K562 (cell line): ENCODE measurements at regions not wholly inside any gene's neighbourhood (a gene's known extent, or its start where the extent isn't known, plus 50 kb on each side); places are given as distances from the start of the nearest gene placed in this dataset.

Experiments
- ATAC-seq: fragments of 200-7000 bp; cut with Tn5 transposase; 3 replicates; pipeline ENCODE4 v1.9.1; 2020; ENCODE audit warnings: moderate library complexity
- BruUV-seq: library from RNA; stranded (reverse); fragments of 400-500 nt; replicated peaks from 2 replicates; lab custom pipeline; 2021; lab: Mats Ljungman, UMichigan
- CTCF ChIA-PET: fragments of 300-600 bp; formaldehyde crosslinking; extraction: SDS; loops from one replicate; lab custom pipeline; 2021; ENCODE audit warnings: low intra/inter-chr PET ratio; lab: Yijun Ruan, JAX
- POLR2A ChIA-PET: fragments of 300-600, 350-650 bp; sonication (Branson Sonifier 250); formaldehyde crosslinking; extraction: SDS; loops from one replicate; lab custom pipeline; 2021; ENCODE audit warnings: antibody characterized with exemption, inconsistent platforms; lab: Yijun Ruan, JAX
- DNase-seq, 4 experiments: peaks; one replicate each; pipeline versions ENCODE4 v3.0.0 to v3.0.0-alpha.2; 2011 to 2018; ENCODE audit warnings: low spot score in 3 of 4, mixed read lengths in 3 of 4; ENCODE audit errors: extremely low read depth in 1 of 4
- FAIRE-seq: peaks from 2 replicates; lab custom pipeline; 2011; peaks lifted over from hg19 to GRCh38; lab: Jason Lieb, UNC
- H2AFZ ChIP-seq: 2 replicates; pipeline ENCODE4 v1.6.0; 2011; ENCODE audit warnings: low read depth, low read length, control low read depth, inconsistent platforms
- H3K27ac ChIP-seq: fragments of 200-600 bp; 3 replicates; pipeline ENCODE4 v1.8.0; 2011; ENCODE audit warnings: low read depth, mild to moderate bottlenecking, control low read depth, inconsistent platforms, low read length, moderate library complexity, mixed read lengths; ENCODE audit errors: extremely low read depth
- H3K27me3 ChIP-seq, 2 experiments: fragments of 300-600 bp in 1 of 2; 2 replicates in 1 of 2; 3 replicates in 1 of 2; pipeline versions ENCODE4 v1.6.0 to v1.8.0; 2011; ENCODE audit warnings: inconsistent platforms in 2 of 2, low read length in 2 of 2, mild to moderate bottlenecking in 1 of 2, mixed read lengths in 1 of 2, moderate library complexity in 1 of 2; ENCODE audit not compliant: control insufficient read depth in 2 of 2, insufficient read depth in 2 of 2
- H3K36me3 ChIP-seq: fragments of 300-600 bp; 3 replicates; pipeline ENCODE4 v1.8.0; 2011; ENCODE audit warnings: mild to moderate bottlenecking, low read length, inconsistent platforms; ENCODE audit not compliant: control insufficient read depth, insufficient read depth
- H3K4me1 ChIP-seq, 2 experiments: fragments of 200-600 bp in 1 of 2; replicated peaks in 1 of 2; 2 replicates in 1 of 2; 3 replicates in 1 of 2; pipeline versions ENCODE4 v1.5.1 to v1.8.0; 2011; ENCODE audit warnings: inconsistent platforms in 2 of 2, low read length in 2 of 2, mild to moderate bottlenecking in 1 of 2, mixed read lengths in 1 of 2, moderate library complexity in 1 of 2; ENCODE audit not compliant: control insufficient read depth in 2 of 2, insufficient read depth in 2 of 2
- H3K4me2 ChIP-seq: 2 replicates; pipeline ENCODE4 v1.6.1; 2011; ENCODE audit warnings: low read length, control low read depth, inconsistent platforms, mixed read lengths; ENCODE audit not compliant: insufficient read depth
- H3K4me3 ChIP-seq: fragments of 200-600 bp; sonication (generic), shearing (Covaris generic); 2 replicates; pipeline ENCODE4 v1.5.1; 2016; ENCODE audit warnings: control low read depth, inconsistent platforms
- H3K79me2 ChIP-seq: fragments of 200-600 bp; 3 replicates; pipeline ENCODE4 v1.8.0; 2011; ENCODE audit warnings: low read length, inconsistent platforms; ENCODE audit not compliant: control insufficient read depth, insufficient read depth
- H3K9ac ChIP-seq, 2 experiments: 2 replicates each; pipeline versions ENCODE4 v1.6.0 to v1.6.1; 2011; ENCODE audit warnings: low read depth in 2 of 2, low read length in 2 of 2, control low read depth in 1 of 2, inconsistent platforms in 1 of 2, mild to moderate bottlenecking in 1 of 2, mixed read lengths in 1 of 2; ENCODE audit not compliant: insufficient read depth in 1 of 2
- H3K9me1 ChIP-seq: one replicate; pipeline ENCODE4 v1.6.0; 2011; ENCODE audit warnings: inconsistent platforms, mild to moderate bottlenecking, low read length, moderate library complexity; ENCODE audit not compliant: control insufficient read depth, insufficient read depth
- H3K9me3 ChIP-seq: replicated peaks from 2 replicates; pipeline ENCODE4 v1.5.1; 2011; ENCODE audit warnings: low read depth, low read length, inconsistent platforms; ENCODE audit not compliant: control insufficient read depth, insufficient read depth
- H4K20me1 ChIP-seq: replicated peaks from 2 replicates; pipeline ENCODE4 v1.6.1; 2011; ENCODE audit warnings: low read length, inconsistent platforms, mixed read lengths; ENCODE audit not compliant: control insufficient read depth, insufficient read depth
- CGGBP1 ChIP-seq: fragments of 250-450 bp; sonication (Bioruptor Pico); IDR thresholded peaks from 2 replicates; pipeline ENCODE4 v1.9.0; 2021; ENCODE audit warnings: mild to moderate bottlenecking
- ETV1 ChIP-seq: fragments of 450-650 bp; conservative IDR thresholded peaks from 2 replicates; pipeline ENCODE4 v1.6.1; 2016; ENCODE audit warnings: missing genetic modification characterization, control low read depth, low read depth, missing compliant biosample characterization
- PHF21A ChIP-seq: fragments of 450-650 bp; IDR thresholded peaks from 2 replicates; pipeline ENCODE4 v1.6.1; 2017; ENCODE audit warnings: low read depth, borderline replicate concordance
- POLR2A ChIP-seq: fragments of 450-650 bp; conservative IDR thresholded peaks from 2 replicates; pipeline ENCODE4 v1.6.1; 2016
- TFAP4 ChIP-seq: sonication (generic); formaldehyde crosslinking; IDR thresholded peaks from 2 replicates; pipeline ENCODE4 v1.8.0; 2022; ENCODE audit warnings: missing genetic modification reagents, mild to moderate bottlenecking, moderate library complexity, borderline replicate concordance
- TSHZ1 ChIP-seq: fragments of 250-450 bp; sonication (Bioruptor Pico); IDR thresholded peaks from 2 replicates; pipeline ENCODE4 v1.4.0; 2020; ENCODE audit warnings: mild to moderate bottlenecking, moderate library complexity
- ZNF589 ChIP-seq: fragments of 200-800 bp; sonication (Bioruptor generic); IDR thresholded peaks from 2 replicates; pipeline ENCODE4 v1.6.1; 2016; ENCODE audit warnings: low read depth, missing genetic modification characterization, missing compliant biosample characterization
- WGBS: fragments of 100-300 bp; shearing (Covaris generic); methylation state at CpG from one replicate; pipeline ENCODE4 v1.1.6; 2016; ENCODE audit warnings: low coverage, mixed read lengths; ENCODE audit not compliant: insufficient coverage; ENCODE audit errors: missing lambda C conversion rate; 5-methylcytosine and 5-hydroxymethylcytosine counted together
- in situ Hi-C: fragments of 300-500 bp; cut with MboI; formaldehyde crosslinking; loops from 4 replicates; pipeline ENCODE4 v1.15.0; 2018; ENCODE audit warnings: inconsistent platforms, mixed read lengths
- intact Hi-C: fragments of 100-400 bp; cut with micrococcal nuclease; formaldehyde crosslinking; loops from 2 replicates; pipeline ENCODE4 v1.14.2; 2022
- TF ChIP-seq, protein P1 (sequence below): fragments of 450-650 bp; formaldehyde crosslinking; IDR thresholded peaks from 2 replicates; pipeline ENCODE4 v1.4.0; 2020; ENCODE audit warnings: mild to moderate bottlenecking, moderate library complexity

DNA sequence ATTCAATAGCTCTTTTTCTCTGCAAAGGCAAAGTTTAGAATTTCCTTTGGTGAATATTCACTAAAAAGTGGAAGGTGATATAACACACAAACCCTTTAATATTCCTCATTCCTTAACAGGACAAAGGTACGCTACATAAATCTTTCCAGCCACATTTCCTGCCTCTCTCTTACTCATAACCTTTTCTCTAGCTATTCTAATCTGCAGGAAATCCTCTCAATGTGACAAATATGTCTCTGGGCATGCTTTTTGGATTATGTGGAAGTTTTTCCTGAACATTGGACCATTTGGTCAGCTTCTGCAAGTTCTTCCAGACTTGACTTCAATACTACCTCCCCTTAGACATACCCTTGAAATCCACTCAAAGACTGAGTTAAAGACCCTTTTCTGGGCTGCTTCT, 186.3 kb upstream of the TUSC1 start:
- no peak for DNase-seq
- H3K4me1 ChIP-seq, result no peaks in the 10 kb centered on the region
- ChIA-PET CTCF (no interaction called here), POLR2A (no interaction called here)
- BruUV-seq, result no TSS peak
- TF ChIP-seq ETV1 (tag) (no peak), CGGBP1 (no peak)
- TF ChIP-seq, protein P1, sequence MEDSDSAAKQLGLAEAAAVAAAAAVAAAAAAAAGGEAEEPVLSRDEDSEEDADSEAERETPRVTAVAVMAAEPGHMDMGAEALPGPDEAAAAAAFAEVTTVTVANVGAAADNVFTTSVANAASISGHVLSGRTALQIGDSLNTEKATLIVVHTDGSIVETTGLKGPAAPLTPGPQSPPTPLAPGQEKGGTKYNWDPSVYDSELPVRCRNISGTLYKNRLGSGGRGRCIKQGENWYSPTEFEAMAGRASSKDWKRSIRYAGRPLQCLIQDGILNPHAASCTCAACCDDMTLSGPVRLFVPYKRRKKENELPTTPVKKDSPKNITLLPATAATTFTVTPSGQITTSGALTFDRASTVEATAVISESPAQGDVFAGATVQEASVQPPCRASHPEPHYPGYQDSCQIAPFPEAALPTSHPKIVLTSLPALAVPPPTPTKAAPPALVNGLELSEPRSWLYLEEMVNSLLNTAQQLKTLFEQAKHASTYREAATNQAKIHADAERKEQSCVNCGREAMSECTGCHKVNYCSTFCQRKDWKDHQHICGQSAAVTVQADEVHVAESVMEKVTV (CRISPR knock-in tag), result no peak
- no peaks in the 10 kb centered on the region for H3K79me2 ChIP-seq
- no peak overlapping the region for H3K9ac ChIP-seq
- ATAC-seq, result no peak
- H3K27me3 ChIP-seq, result no peaks in the 10 kb centered on the region
- no peak overlapping the region for H3K4me2 ChIP-seq
- H3K9me3 ChIP-seq, result no peaks in the 10 kb centered on the region
- H3K4me3 ChIP-seq, result no peak overlapping the region
- H3K27ac ChIP-seq, result no peak overlapping the region
- no CpG with 5 or more reads among the region's 1 CpG for WGBS
- H4K20me1 ChIP-seq, result no peaks in the 10 kb centered on the region
- no peak for FAIRE-seq
- no peaks in the 10 kb centered on the region for H3K9me1 ChIP-seq
- no peak overlapping the region for H2AFZ ChIP-seq
- H3K36me3 ChIP-seq, result no peaks in the 10 kb centered on the region
- in situ Hi-C loops (no loop called here), intact Hi-C loops (no loop called here)

GRCh38 chr9:25861421-25861820, 183.2 kb upstream of the TUSC1 start:
- Histone ChIP-seq H3K4me3 (no peak overlapping the region), H3K4me1 (no peaks in the 10 kb centered on the region), H3K9me1 (no peaks in the 10 kb centered on the region), H3K9ac (no peak overlapping the region), H4K20me1 (no peaks in the 10 kb centered on the region), H3K27ac (no peak overlapping the region), H3K27me3 (no peaks in the 10 kb centered on the region), H3K4me2 (no peak overlapping the region), H2AFZ (no peak overlapping the region), H3K9me3 (no peaks in the 10 kb centered on the region), H3K36me3 (no peaks in the 10 kb centered on the region), H3K79me2 (no peaks in the 10 kb centered on the region)
- POLR2A ChIA-PET, result no interaction called here
- FAIRE-seq (no peak), DNase-seq (no peak), ATAC-seq (no peak)
- intact Hi-C loops (no loop called here), in situ Hi-C loops (no loop called here)
- no TSS peak for BruUV-seq
- no CpG with 5 or more reads among the region's 2 CpGs for WGBS
- CTCF ChIA-PET, result no interaction called here
- no peak for TF ChIP-seq ZNF589 (CRISPR knock-in tag)
- TF ChIP-seq TFAP4 (CRISPR knock-in tag), result no peak
- TF ChIP-seq PHF21A, result no peak
- no peak for TF ChIP-seq POLR2A
- no peak for TF ChIP-seq TSHZ1 (CRISPR knock-in tag)
